ENCODE measurements at regions not wholly inside any gene's neighbourhood (a gene's known extent, or its start where the extent isn't known, plus 50 kb on each side); places are given as distances from the start of the nearest gene placed in this dataset.

GRCh38 chr2:150544731-150545130 lies 57.3 kb upstream of the RND3 start:
- DNase-seq (ENCODE audit: low spot score) = no peak

GRCh38 chr2:150542692-150543091 lies 55.2 kb upstream of the RND3 start:
- DNase-seq (ENCODE audit: low spot score) = no peak

GRCh38 chr2:150542172-150542571 lies 54.7 kb upstream of the RND3 start:
- no peak for DNase-seq (ENCODE audit: low spot score)

- no peak for DNase-seq (ENCODE audit: low spot score)
Measured at GRCh38 chr2:150538651-150539201, 51.3 kb upstream of the RND3 start.

Measured in activated CD4-positive, alpha-beta T cell treated with anti-CD3 and anti-CD28 coated beads, Interleukin-2, Interleukin-4, amounts not matched to agents 100 ng/mL and 50 ng/mL, durations not matched to agents 16 hours and 8 hours (primary cell).